Mesothelial cell of epicardium (in vitro differentiated cells): ENCODE measurements at regions not wholly inside any gene's neighbourhood (a gene's known extent, or its start where the extent isn't known, plus 50 kb on each side); places are given as distances from the start of the nearest gene placed in this dataset.

Experiments
- DNase-seq, 2 experiments: peaks; one replicate each; pipeline ENCODE4 v3.0.0; 2021; ENCODE audit warnings: low spot score in 2 of 2; ENCODE audit not compliant: unreplicated experiment in 2 of 2
- H3K27ac Mint-ChIP-seq: 2 replicates; pipeline ENCODE4 v1.8.0; 2021; ENCODE audit warnings: mixed read lengths
- H3K27me3 Mint-ChIP-seq: 2 replicates; pipeline ENCODE4 v1.8.0; 2021; ENCODE audit warnings: low read depth, mixed read lengths
- H3K36me3 Mint-ChIP-seq: 2 replicates; pipeline ENCODE4 v1.8.0; 2021; ENCODE audit warnings: mixed read lengths
- H3K4me1 Mint-ChIP-seq: 2 replicates; pipeline ENCODE4 v1.8.0; 2021; ENCODE audit warnings: mixed read lengths
- H3K4me3 Mint-ChIP-seq: 2 replicates; pipeline ENCODE4 v1.8.0; 2021; ENCODE audit warnings: mild to moderate bottlenecking, moderate library complexity, mixed read lengths
- H3K9me3 Mint-ChIP-seq: 2 replicates; pipeline ENCODE4 v1.8.0; 2021; ENCODE audit warnings: mixed read lengths
- TF ChIP-seq, protein P1 (sequence below): fragments of 200-600 bp; sonication (generic); IDR thresholded peaks from one replicate; pipeline ENCODE4 v1.5.0; 2021; ENCODE audit warnings: antibody characterized with exemption; ENCODE audit not compliant: unreplicated experiment

DNA sequence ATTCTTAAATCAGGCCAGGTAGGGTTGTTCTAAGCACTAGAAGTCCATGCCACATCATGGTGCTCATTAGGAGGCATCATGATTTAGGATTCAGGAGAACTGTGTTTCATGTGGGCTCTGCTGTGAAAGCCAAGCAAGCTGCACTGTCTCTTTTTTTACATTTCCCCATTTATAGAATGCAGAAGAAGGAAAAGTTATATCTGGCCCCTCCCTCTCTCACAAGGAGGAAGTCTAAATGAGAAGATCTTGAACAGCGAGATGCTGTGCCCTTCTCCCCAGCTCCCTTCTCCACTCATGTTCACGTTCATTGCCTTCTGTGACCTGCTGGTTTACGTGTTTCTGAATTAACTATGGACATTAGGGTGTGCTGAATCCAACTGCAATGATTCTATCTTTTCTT lies 178.5 kb upstream of the RASGRP1 start:
- no peaks in the 10 kb centered on the region for H3K4me1 Mint-ChIP-seq
- DNase-seq = no peak
- no peaks in the 10 kb centered on the region for H3K36me3 Mint-ChIP-seq
- TF ChIP-seq, protein P1, sequence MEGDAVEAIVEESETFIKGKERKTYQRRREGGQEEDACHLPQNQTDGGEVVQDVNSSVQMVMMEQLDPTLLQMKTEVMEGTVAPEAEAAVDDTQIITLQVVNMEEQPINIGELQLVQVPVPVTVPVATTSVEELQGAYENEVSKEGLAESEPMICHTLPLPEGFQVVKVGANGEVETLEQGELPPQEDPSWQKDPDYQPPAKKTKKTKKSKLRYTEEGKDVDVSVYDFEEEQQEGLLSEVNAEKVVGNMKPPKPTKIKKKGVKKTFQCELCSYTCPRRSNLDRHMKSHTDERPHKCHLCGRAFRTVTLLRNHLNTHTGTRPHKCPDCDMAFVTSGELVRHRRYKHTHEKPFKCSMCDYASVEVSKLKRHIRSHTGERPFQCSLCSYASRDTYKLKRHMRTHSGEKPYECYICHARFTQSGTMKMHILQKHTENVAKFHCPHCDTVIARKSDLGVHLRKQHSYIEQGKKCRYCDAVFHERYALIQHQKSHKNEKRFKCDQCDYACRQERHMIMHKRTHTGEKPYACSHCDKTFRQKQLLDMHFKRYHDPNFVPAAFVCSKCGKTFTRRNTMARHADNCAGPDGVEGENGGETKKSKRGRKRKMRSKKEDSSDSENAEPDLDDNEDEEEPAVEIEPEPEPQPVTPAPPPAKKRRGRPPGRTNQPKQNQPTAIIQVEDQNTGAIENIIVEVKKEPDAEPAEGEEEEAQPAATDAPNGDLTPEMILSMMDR = no peak
- no peaks in the 10 kb centered on the region for H3K9me3 Mint-ChIP-seq
- peaks cover 12% of the 10 kb centered on the region for H3K27me3 Mint-ChIP-seq
- H3K4me3 Mint-ChIP-seq = no peak overlapping the region
- no peak overlapping the region for H3K27ac Mint-ChIP-seq

- no peaks in the 10 kb centered on the region for H3K4me1 Mint-ChIP-seq
Measured at GRCh38 chr15:38745126-38745525, 180.5 kb upstream of the RASGRP1 start.

GRCh38 chr15:38745626-38746025 lies 181.0 kb upstream of the RASGRP1 start:
- Mint-ChIP-seq H3K27ac (no peak overlapping the region), H3K4me3 (no peak overlapping the region)
- no peak for DNase-seq

More at GRCh38 chr15:38745126-38745525, 180.5 kb upstream of the RASGRP1 start:
- Mint-ChIP-seq H3K9me3 (no peaks in the 10 kb centered on the region), H3K36me3 (no peaks in the 10 kb centered on the region), H3K4me3 (no peak overlapping the region), H3K27ac (no peak overlapping the region), H3K27me3 (peaks cover 10% of the 10 kb centered on the region)
- TF ChIP-seq, protein P1 = no peak
- no peak for DNase-seq

GRCh38 chr15:38746211-38746610 lies 181.6 kb upstream of the RASGRP1 start:
- TF ChIP-seq, protein P1 = no peak
- peaks cover 7% of the 10 kb centered on the region for H3K27me3 Mint-ChIP-seq
- no peak overlapping the region for H3K27ac Mint-ChIP-seq
- H3K4me3 Mint-ChIP-seq = no peak overlapping the region
- no peaks in the 10 kb centered on the region for H3K9me3 Mint-ChIP-seq
- H3K36me3 Mint-ChIP-seq = no peaks in the 10 kb centered on the region
- no peaks in the 10 kb centered on the region for H3K4me1 Mint-ChIP-seq
- no peak for DNase-seq

More at GRCh38 chr15:38745626-38746025, 181.0 kb upstream of the RASGRP1 start:
- H3K36me3 Mint-ChIP-seq = no peaks in the 10 kb centered on the region
- TF ChIP-seq, protein P1 = no peak
- H3K9me3 Mint-ChIP-seq = no peaks in the 10 kb centered on the region
- H3K27me3 Mint-ChIP-seq = peaks cover 10% of the 10 kb centered on the region
- no peaks in the 10 kb centered on the region for H3K4me1 Mint-ChIP-seq

DNA sequence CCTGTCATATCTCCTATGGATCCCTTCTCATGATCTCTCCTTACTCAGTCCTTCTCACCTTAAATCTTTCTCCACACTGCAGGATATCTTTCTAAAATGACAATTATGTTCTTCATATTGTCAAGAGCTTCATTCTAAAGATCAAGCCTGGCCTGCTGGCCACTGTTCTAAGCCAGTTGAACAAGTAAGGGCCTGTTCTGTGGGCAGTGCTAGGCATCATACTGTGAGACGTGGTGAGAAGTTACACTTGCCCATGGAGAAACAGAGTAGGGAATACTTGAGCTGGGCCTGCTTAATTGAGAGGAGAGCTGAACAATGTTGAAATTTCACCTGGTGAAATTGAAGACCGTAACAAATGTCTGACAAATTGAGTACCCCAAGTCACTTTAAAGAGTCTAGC lies 184.1 kb upstream of the RASGRP1 start:
- H3K27me3 Mint-ChIP-seq = peaks cover 4% of the 10 kb centered on the region
- no peaks in the 10 kb centered on the region for H3K36me3 Mint-ChIP-seq
- no peak overlapping the region for H3K27ac Mint-ChIP-seq
- H3K4me1 Mint-ChIP-seq = no peaks in the 10 kb centered on the region
- DNase-seq = no peak
- no peak overlapping the region for H3K4me3 Mint-ChIP-seq
- TF ChIP-seq, protein P1 = no peak
- H3K9me3 Mint-ChIP-seq = no peaks in the 10 kb centered on the region

GRCh38 chr15:38750786-38751185 lies 186.2 kb upstream of the RASGRP1 start:
- Mint-ChIP-seq H3K9me3 (no peaks in the 10 kb centered on the region), H3K4me3 (no peak overlapping the region), H3K27ac (no peak overlapping the region), H3K36me3 (no peaks in the 10 kb centered on the region), H3K4me1 (peaks cover 3% of the 10 kb centered on the region), H3K27me3 (peaks cover 8% of the 10 kb centered on the region)
- TF ChIP-seq, protein P1 = no peak
- no peak for DNase-seq
